AG09309 (cell line): ENCODE measurements at regions not wholly inside any gene's neighbourhood (a gene's known extent, or its start where the extent isn't known, plus 50 kb on each side); places are given as distances from the start of the nearest gene placed in this dataset.

Experiments used
- DNase-seq: peaks from one replicate; pipeline ENCODE4 v3.0.0-alpha.2; 2010; ENCODE audit warnings: low read depth
- H3K4me3 ChIP-seq: 2 replicates; pipeline ENCODE4 v1.5.1; 2011; ENCODE audit warnings: mild to moderate bottlenecking, low read depth, low read length, moderate library complexity; ENCODE audit not compliant: control insufficient read depth
- TF ChIP-seq, protein P1 (sequence below): IDR thresholded peaks from 2 replicates; pipeline ENCODE4 v1.5.1; 2011; ENCODE audit warnings: mild to moderate bottlenecking, low read depth, low read length, inconsistent platforms; ENCODE audit not compliant: insufficient read depth, control insufficient read depth; ENCODE audit errors: missing control alignments

DNA sequence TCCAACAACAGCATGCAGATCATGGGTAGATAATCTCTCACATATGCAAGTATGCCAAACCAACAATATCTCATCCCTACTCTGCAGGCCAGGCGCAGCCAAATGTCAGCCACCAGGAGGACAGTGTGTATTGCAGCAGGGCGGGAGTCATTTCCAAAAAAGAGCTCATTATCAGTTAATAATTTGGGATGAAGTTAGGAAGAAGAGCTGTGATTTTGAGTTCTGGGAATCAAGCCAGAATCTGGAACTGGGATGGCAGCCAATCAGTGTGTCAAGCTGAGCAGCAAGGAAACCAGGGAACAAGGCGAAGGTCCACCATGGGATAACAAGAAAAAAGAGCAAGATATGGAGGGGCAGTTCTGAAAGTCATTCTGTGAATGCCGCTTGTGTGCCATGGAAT is 88.2 kb upstream of the CAMK2D start:
- no peak for DNase-seq
- TF ChIP-seq, protein P1, sequence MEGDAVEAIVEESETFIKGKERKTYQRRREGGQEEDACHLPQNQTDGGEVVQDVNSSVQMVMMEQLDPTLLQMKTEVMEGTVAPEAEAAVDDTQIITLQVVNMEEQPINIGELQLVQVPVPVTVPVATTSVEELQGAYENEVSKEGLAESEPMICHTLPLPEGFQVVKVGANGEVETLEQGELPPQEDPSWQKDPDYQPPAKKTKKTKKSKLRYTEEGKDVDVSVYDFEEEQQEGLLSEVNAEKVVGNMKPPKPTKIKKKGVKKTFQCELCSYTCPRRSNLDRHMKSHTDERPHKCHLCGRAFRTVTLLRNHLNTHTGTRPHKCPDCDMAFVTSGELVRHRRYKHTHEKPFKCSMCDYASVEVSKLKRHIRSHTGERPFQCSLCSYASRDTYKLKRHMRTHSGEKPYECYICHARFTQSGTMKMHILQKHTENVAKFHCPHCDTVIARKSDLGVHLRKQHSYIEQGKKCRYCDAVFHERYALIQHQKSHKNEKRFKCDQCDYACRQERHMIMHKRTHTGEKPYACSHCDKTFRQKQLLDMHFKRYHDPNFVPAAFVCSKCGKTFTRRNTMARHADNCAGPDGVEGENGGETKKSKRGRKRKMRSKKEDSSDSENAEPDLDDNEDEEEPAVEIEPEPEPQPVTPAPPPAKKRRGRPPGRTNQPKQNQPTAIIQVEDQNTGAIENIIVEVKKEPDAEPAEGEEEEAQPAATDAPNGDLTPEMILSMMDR, result no peak
- no peak overlapping the region for H3K4me3 ChIP-seq

DNA sequence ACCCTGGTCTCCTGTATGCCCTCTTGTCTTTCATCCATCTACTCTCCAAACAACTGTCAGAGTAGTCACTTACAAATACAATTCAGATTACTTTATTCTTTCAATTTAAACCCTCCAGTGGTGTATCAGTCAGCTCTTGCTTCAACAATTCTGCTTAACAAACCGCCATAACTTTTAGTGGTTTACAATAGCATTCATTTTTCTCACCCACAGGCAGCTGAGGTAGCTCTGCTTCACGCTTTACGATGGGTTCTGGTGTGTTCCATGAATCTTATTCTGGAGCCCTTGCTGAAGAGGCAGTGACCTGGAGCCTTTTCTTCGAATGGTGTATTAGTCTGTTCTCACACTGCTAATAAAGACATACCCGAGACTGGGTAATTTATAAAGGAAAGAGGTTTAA is 86.2 kb upstream of the CAMK2D start:
- no peak overlapping the region for H3K4me3 ChIP-seq
- no peak for DNase-seq
- TF ChIP-seq, protein P1, result no peak

DNA sequence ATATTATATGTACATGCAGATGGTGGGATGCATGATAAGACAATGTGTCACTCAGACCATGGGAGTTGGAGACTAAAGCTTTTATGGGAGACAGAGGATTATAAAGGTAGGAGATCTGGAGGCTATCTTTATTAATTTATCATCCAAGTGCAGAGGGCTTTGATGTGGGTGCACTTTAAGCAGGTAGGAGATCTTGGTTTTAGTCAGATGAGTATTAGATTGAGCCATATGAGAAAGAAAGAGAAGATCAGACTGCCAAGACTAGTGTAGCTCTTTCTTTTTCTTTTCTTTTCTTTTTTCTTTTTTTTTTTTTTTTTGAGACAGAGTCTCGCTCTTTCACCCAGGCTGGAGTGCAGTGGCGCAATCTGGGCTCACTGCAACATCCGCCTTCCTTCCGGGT is 84.9 kb upstream of the CAMK2D start:
- DNase-seq, result no peak
- H3K4me3 ChIP-seq, result no peak overlapping the region
- TF ChIP-seq, protein P1, result no peak

DNA sequence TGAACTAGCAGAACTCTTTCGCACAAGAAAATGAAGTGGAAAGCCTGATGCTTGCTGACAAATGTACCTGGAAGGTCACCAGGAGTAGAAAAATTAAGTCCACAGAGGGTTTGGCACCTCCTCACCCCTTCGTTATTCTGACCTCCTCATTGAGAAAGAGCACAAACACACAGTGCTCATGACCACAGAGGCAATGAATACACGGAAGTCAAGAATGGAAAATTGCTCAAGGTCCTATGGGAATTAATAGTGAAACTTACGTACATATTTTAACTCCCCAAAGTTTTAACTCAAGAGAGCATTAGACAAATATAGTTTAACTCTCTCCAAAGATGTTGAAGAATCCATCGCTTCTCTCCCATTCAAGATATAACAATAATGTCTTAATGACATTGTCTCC is 83.6 kb upstream of the CAMK2D start:
- DNase-seq, result no peak
- no peak overlapping the region for H3K4me3 ChIP-seq
- TF ChIP-seq, protein P1, result no peak

DNA sequence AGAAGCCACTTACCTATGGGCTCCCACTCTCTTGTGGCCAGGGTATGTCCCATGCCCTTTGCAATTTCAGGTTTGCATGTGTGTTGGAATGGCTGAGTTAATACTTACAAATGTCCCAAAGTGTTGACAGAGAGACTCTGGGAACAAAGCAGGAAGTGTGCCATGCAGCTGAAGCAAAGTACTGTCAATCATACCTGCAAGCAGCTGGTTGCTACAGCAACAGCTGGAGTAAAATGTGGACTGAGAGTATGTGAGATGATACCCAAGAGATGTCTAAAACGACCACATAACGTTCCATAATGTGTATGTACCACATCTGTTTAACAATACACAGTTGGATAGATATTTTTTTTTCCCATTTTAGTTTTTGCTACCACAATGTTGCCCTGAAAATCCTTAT is 82.8 kb upstream of the CAMK2D start:
- TF ChIP-seq, protein P1, result no peak
- H3K4me3 ChIP-seq, result no peak overlapping the region
- DNase-seq, result no peak

DNA sequence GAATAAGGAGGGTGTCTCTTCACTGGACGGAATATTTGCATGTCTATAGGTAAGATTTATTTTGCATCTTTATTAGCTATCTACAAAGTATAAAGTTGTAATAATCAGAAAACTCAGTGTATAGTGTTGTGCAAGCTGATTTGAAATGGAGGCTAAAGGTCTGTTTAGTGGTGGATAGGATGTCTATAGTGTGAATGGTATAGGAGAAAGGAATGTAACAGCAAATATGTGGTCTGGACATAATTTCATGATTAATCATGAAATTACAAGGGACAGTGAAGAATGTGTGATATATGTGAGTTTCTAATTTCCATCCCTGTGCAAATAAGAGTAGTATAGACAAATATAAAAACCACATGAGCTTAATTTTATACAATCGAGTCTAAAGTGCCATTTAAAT is 79.3 kb upstream of the CAMK2D start:
- no peak overlapping the region for H3K4me3 ChIP-seq
- TF ChIP-seq, protein P1, result no peak
- no peak for DNase-seq

DNA sequence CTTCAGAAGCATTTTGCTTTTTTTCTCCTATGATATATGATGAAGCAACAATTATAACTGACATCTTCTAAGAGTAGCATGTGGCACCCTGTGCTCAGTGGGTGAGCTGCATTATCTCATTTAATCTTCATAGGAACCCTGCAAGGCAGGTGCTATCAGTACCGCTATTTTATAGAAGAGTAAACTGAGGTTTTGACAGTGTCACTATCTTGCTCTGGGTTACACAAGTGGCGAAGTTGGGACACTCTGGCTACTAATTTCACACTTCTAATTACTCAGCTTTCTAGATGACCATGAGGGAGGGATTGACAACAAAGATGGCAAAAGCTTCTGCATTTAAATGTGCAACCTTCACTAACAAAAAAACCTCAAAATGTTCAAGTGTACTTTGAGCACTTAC is 76.9 kb upstream of the CAMK2D start:
- TF ChIP-seq, protein P1, result no peak
- no peak overlapping the region for H3K4me3 ChIP-seq
- DNase-seq, result no peak
